NCI-H1105 treated with DMSO at 0.1 percent for 48 hours (cell line): ENCODE measurements at regions not wholly inside any gene's neighbourhood (a gene's known extent, or its start where the extent isn't known, plus 50 kb on each side); places are given as distances from the start of the nearest gene placed in this dataset.

ENCODE experiments used
- DNase-seq: peaks from one replicate; lab custom pipeline; 2025; lab: John Stamatoyannopoulos, UW

DNA sequence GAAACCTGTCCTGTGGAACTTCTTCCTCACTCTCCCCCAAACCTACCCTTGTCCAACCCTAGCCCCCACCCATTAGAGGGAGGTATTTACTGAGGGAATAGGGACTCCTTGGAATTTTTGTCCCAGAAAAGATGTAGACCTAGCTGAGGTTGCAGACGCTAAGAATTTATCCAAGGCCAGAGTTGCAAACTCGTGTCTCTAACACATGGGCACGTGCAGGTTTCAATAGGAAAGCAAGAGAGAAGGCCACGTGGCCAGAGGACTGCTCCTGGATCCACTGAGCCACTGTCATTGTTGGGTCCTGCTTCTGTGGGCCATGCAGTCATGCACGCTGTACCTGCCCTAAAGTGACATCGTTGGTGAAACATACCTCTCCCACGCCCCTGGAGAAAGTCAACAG is 243.4 kb upstream of the KCNG1 start:
- DNase-seq = no peak

- no peak for DNase-seq
Measured at GRCh38 chr20:51265361-51265760, 242.5 kb upstream of the KCNG1 start.

DNA sequence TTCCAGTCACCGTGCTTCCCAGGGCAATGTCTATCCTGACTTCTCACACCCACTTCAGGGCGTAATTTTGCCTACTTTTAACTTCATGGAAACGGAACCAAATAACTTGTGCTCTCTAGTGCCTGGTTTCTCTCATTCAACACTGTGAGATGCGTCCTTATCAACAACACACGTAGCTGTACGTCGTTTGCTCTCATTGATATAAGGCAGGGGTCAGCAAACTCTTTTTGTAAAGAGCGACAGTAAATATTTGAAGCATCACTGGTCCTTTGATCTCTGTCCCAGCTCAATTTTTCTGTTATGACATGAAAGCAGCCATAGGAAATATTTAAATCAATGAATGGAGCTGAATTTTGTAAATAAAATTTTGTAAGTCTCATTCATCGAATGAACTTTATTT is 239.3 kb upstream of the KCNG1 start:
- no peak for DNase-seq

DNA sequence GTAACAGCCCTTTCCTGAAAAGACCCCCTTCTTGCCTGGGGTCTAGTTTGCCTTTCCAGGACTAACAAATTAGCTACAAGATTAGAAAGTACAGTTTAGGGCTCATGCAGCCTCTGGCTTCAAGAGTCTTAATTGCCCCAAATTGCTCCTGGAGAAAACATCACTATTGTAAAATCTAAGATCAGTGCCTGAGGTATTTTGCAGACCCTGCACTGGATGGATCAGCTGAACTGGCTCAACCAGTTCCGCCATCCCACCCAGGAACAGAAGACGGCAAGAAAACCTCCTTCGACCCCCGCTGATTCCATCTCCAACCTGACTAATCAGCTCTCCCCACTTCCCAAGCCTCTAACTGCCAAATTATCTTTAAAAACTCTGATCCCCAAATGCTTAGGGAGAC is 236.5 kb upstream of the KCNG1 start:
- peak; percentile 10 for DNase-seq

GRCh38 chr20:51258582-51259165 is 235.8 kb upstream of the KCNG1 start:
- no peak for DNase-seq

DNA sequence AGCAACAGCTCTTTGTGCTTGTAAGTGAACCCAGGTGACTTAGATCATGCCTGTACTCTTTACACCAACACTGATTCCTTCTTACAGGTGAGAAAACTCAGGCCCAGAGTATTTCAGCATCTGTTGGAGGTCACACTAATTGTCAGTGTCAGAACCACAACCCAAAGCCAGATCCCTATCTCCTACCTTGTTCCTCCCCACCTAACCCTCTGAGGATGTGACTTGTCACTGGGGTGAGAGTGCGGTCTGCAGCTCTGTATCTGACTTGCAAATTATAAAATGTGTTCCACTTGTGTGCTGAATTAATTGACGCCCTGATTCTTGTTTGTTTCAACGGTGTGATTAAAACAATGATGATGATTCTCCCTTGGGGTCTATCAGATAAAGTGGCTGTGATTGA is 232.5 kb upstream of the KCNG1 start:
- no peak for DNase-seq

DNA sequence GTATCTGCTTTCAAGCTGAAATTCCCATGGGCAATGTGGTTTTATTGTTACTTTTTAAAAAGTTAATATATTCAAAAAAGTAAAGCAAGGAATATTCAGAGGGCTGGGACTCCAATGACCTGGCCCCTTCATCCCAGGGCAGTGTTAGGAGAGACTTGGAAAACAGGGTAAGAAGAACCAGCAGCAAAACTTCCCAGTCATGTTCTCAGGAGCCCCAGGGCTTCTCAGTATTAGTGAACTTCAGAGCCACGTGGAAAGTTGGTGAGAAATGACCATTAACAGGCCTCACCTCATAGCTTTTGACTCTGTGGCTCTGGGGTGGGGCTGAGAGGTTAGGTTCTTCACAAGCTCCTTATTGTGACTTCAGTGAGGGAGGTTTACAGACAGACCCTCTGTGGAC is 230.4 kb upstream of the KCNG1 start:
- DNase-seq = no peak

DNA sequence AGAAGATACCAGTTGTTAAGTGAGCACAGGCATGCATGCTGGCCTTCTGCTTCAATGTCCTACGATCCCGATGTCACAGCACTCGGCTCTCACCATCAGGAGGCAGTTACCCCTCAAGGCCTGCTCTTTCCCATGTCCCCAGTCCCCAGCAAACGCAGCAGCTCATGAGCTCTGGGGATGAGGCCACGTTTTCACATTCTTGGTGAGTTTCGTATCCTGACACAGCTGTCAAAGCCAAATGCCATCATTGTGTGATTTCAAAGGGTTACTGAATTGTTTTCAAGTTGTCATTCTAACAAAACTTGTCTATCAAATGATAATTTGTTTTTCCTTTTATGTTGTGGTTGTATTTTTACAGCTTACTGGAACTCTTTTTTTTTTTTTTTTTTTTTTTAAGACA is 226.9 kb upstream of the KCNG1 start:
- DNase-seq = no peak

GRCh38 chr20:51249215-51249614 is 226.3 kb upstream of the KCNG1 start:
- DNase-seq = no peak

GRCh38 chr20:51244466-51244865 is 221.6 kb upstream of the KCNG1 start:
- no peak for DNase-seq

DNA sequence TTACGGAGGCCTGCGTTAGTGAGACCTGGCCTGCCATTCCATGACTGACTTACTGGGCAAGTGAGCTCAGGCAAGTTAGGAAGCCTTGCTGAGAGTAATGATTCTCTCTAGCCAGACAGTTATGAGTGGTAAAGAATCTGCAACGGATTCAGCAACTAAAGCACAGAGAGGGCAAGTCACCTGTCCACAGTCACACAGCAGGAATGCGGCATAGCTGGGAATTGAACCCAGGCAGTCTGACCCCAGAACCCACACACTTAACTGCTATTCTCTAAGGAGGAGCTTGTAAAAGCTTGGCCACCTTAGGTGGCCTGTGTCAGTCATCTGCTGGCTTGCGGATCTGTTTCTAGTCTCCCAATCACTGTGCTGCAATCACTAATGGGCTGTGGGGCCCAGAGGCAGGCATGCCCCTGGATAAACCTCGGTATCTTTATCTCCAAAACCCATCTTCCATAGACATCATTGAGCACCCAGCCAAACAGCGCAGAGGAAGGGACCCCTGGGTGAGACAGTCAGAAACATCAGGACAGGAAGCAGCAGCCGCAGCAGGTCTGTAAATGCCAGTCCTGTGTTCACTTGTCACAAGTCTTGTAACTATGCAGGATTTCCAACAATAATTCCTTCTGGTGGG is 215.9 kb upstream of the KCNG1 start:
- no peak for DNase-seq

DNA sequence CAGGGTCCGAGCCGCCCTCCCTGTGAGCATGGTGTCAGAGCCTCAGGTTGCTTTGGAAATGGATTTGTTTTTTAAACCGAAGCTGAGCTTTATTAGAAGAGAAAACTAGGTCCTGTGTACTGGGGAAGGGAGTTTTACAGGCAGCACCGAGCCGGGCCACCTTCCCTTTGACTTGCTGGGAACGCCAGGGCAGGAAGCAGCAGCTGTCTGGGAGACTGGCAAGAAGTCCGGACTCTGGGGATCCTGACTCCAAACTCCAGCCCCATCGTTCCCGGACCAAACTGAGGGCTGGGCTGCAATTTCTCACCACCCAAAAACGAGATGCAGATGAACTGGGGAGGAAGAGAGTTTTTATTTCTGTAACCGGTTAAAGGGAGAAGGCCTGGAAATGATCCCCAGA is 214.9 kb upstream of the KCNG1 start:
- DNase-seq = no peak

DNA sequence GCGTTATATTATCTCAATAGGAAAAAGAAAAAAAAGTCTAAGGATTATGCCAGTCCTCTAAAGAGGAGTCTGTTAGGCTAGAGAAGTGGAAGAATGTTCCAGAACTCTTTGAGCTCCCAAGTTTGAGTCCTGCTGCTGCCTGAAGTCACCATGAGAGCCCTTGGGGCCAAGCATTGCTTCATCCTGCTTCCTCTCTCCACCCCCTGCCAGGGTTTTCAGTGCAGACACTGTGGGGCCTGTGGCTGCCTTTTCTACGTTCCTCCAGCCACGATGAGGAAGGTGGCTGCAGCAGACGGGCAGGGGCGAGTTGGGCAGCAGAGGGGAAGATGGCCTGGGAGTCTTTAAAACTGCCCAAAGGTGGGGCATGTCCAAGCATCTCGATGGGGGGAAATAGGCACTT is 214.4 kb upstream of the KCNG1 start:
- DNase-seq = no peak

DNA sequence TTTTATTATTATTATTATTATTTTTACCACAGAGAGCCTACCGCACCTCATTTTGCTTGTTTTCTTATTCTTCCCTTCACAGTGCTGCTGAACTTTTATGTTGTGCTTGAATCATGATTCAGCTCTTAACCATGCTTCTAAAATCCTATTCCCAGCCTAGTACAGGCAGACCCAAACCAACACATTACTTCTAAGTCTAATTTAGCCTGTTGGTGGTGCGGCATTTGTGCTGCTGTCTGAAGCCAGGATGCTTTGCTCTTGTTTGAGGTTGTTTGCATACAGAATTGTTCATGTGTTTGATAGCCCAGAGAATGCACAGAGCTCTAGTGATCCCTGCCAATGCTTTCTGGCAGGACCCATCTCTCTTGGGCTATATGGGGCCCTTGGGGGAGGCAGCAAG is 213.5 kb upstream of the KCNG1 start:
- no peak for DNase-seq

DNA sequence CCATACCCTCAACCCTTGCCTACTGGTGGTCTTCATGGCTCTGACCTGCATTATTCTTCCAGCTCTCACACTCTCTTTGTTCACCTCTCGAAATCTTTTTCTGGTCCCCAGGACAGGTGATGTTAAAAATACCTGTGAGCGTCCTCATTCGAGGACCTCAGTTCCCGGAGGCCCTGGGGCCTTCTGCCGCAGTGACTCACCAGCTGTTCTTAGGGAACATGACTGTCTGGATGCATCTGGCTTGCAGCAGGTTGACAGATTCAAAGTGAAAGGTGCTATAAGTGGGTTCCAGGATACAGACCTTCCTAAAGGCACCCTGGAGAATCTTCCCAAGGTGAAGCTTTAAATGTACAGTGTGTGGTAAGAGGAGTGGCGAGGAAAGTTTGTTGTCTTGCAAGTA is 210.4 kb upstream of the KCNG1 start:
- DNase-seq = no peak

- DNase-seq = no peak
Measured at GRCh38 chr20:51230727-51231126, 207.8 kb upstream of the KCNG1 start.

DNA sequence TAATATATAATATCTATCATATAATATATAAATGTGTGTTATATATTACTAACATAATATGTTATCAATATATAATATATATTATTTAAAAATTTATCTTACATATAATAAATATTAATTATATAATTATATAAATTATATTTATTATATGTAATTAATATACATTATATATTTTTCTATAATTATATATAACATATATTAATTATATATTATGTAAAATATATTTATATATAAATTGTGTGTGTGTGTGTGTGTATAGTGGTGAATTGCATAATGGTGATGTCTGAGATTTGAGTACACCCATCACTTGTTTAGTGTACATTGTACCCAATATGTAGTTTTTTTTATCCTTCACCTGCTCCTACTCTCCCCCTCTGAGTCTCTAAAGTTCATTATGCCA is 205.9 kb upstream of the KCNG1 start:
- no peak for DNase-seq

DNA sequence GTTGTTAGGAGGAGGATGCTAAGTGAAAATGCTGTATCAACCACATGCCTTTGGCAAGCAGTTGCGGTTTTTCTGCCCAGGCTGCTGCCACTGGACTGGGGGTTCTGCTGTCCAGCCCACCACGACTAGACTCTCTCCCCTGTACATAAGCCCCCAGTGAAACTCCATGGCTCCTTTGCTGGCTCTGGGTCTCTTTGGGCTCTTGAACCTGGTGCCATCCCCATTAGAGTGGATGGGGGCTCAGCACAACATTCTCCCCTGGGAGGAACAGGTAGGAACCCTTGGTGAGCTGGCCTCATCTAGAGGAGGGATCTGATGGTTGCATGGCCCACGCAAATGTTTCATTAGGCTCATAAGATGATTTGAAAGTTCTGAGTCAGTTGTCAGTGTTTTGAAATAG is 204.8 kb upstream of the KCNG1 start:
- DNase-seq = no peak

GRCh38 chr20:51223183-51223720 is 200.3 kb upstream of the KCNG1 start:
- no peak for DNase-seq

GRCh38 chr20:51221791-51222408 is 199.0 kb upstream of the KCNG1 start:
- no peak for DNase-seq

DNA sequence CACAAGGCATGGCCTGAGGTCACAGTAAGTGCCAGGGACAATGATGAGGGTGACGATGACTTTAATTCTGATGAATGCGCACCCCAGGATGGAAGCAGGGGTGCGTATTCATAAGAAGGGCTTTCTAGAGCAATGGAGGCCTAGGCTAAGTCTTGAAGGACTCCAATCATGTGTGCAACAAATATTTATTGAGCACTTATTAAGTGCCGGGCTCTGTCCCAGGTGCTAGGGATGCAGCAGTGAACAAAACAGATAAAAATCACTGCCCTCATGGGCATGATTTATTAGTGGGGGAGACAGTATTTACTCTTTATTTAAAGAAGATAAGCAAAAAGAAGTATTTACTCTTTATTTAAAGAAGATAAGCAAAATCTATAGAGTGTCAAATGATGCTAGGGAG is 198.2 kb upstream of the KCNG1 start:
- no peak for DNase-seq

DNA sequence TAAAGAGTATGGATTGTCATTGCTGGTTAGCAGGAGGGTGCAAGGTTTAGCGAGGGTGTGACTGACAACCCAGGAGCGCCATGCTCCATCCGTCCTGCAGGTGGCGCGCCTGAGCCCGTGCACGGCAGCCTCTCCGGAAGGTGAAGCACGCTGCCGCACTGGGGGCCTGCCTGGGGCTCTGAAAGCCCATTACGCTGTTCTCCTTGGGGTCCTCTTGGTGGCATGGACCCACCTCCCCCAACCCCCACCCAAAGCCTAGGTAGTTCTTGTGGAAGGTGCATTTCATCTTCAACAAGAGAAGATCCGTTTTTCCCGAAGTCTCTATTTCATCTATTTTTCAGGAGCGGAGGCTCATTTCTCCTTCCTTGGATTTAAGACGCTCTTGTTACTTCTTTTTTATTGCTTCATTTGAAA is 197.4 kb upstream of the KCNG1 start:
- no peak for DNase-seq

DNA sequence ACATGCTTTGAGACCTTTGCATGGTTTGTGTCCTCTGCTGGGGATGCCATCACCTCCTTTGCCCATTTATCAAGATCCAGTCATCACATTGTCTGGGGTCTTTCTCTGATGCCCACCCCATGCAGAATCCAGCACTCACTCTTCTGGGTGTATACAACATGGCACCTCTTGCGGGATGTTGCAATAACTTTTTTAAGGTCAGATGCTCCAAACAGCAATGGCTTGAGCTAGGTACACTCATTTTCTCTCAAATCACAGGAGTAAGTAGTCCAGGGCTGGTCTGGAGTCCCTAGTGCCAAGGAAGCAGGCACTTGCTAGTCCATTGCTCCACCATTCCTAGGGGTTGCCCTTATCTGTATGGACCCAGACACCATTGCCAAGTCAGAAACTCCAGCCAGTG is 196.6 kb upstream of the KCNG1 start:
- no peak for DNase-seq

DNA sequence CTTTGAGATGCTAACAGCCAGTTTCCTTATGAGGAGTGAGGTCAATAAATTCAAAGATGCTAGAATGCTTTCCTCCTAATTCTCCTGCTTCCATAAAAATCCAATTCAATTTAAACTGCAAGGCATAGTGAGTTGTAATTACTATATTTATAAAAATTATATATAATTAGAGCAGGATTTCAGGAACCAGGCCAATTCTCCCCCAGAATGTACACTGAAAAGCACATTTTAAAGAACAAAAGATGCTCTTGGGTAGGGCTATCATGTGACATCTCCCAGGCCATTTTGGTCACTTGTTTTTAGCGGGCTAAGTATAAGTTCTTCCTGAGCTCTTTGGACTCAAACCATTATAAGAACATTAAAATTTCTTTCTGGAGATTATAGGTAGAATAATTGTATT is 195.7 kb upstream of the KCNG1 start:
- peak; percentile 66 for DNase-seq
